ENCODE measurements at regions not wholly inside any gene's neighbourhood (a gene's known extent, or its start where the extent isn't known, plus 50 kb on each side); places are given as distances from the start of the nearest gene placed in this dataset.

GRCh38 chr7:114264023-114264422, 150.6 kb upstream of the FOXP2 start:
- intact Hi-C loops (cut with micrococcal nuclease; ENCODE audit: unreplicated experiment): no loop called here
- H3K27me3 Mint-ChIP-seq (ENCODE audit: insufficient read depth, unreplicated experiment): no peaks in the 10 kb centered on the region
- no peak overlapping the region for H3K27ac Mint-ChIP-seq (ENCODE audit: unreplicated experiment)
- no peaks in the 10 kb centered on the region for H3K36me3 Mint-ChIP-seq (ENCODE audit: insufficient read depth, unreplicated experiment)
- BruUV-seq (replicated peaks): no TSS peak
- CTCF ChIA-PET: no interaction called here
- no peaks in the 10 kb centered on the region for H3K9me3 ChIP-seq
- TF ChIP-seq CTCF (IDR thresholded peaks at IDR 0.05; ENCODE audit: insufficient read depth in 1 of 2, low read depth in 1 of 2, low read length in 1 of 2, severe bottlenecking in 1 of 2, unreplicated experiment in 1 of 2): no peak
- H3K27me3 ChIP-seq (replicated peaks; ENCODE audit: control insufficient read depth, insufficient read depth, low read length): no peaks in the 10 kb centered on the region
- POLR2A ChIA-PET: no interaction called here
- no peak overlapping the region for H3K4me3 Mint-ChIP-seq (ENCODE audit: unreplicated experiment)
- no peak for DNase-seq
- H3K4me3 ChIP-seq (ENCODE audit: low read depth, low read length): no peak overlapping the region
- H3K9me3 Mint-ChIP-seq (ENCODE audit: unreplicated experiment): no peaks in the 10 kb centered on the region
- no peaks in the 10 kb centered on the region for H3K4me1 Mint-ChIP-seq (ENCODE audit: low read depth, unreplicated experiment)
- H3K4me1 ChIP-seq: no peaks in the 10 kb centered on the region
- H3K36me3 ChIP-seq (ENCODE audit: control insufficient read depth, insufficient read depth, low read length): no peaks in the 10 kb centered on the region

GRCh38 chr7:114263219-114263618, 151.4 kb upstream of the FOXP2 start:
- BruUV-seq (replicated peaks): no TSS peak
- Mint-ChIP-seq H3K27ac (ENCODE audit: unreplicated experiment) (no peak overlapping the region), H3K36me3 (ENCODE audit: insufficient read depth, unreplicated experiment) (no peaks in the 10 kb centered on the region), H3K4me1 (ENCODE audit: low read depth, unreplicated experiment) (no peaks in the 10 kb centered on the region), H3K4me3 (ENCODE audit: unreplicated experiment) (no peak overlapping the region), H3K9me3 (ENCODE audit: unreplicated experiment) (no peaks in the 10 kb centered on the region), H3K27me3 (ENCODE audit: insufficient read depth, unreplicated experiment) (no peaks in the 10 kb centered on the region)
- H3K4me3 ChIP-seq (ENCODE audit: low read depth, low read length): no peak overlapping the region
- no peaks in the 10 kb centered on the region for H3K27me3 ChIP-seq (replicated peaks; ENCODE audit: control insufficient read depth, insufficient read depth, low read length)
- CTCF ChIA-PET: no interaction called here
- no peak for TF ChIP-seq CTCF (IDR thresholded peaks at IDR 0.05; ENCODE audit: insufficient read depth in 1 of 2, low read depth in 1 of 2, low read length in 1 of 2, severe bottlenecking in 1 of 2, unreplicated experiment in 1 of 2)
- no peaks in the 10 kb centered on the region for H3K9me3 ChIP-seq
- no peaks in the 10 kb centered on the region for H3K36me3 ChIP-seq (ENCODE audit: control insufficient read depth, insufficient read depth, low read length)
- POLR2A ChIA-PET: no interaction called here
- no peak for DNase-seq
- no peaks in the 10 kb centered on the region for H3K4me1 ChIP-seq
- intact Hi-C loops (cut with micrococcal nuclease; ENCODE audit: unreplicated experiment): no loop called here

GRCh38 chr7:114255404-114255841, 159.2 kb upstream of the FOXP2 start:
- BruUV-seq (replicated peaks): no TSS peak
- TF ChIP-seq CTCF (IDR thresholded peaks at IDR 0.05; ENCODE audit: insufficient read depth in 1 of 2, low read depth in 1 of 2, low read length in 1 of 2, severe bottlenecking in 1 of 2, unreplicated experiment in 1 of 2): no peak
- no peaks in the 10 kb centered on the region for H3K36me3 Mint-ChIP-seq (ENCODE audit: insufficient read depth, unreplicated experiment)
- peaks cover 14% of the 10 kb centered on the region for H3K9me3 Mint-ChIP-seq (ENCODE audit: unreplicated experiment)
- POLR2A ChIA-PET: no interaction called here
- H3K4me3 Mint-ChIP-seq (ENCODE audit: unreplicated experiment): no peak overlapping the region
- H3K36me3 ChIP-seq (ENCODE audit: control insufficient read depth, insufficient read depth, low read length): no peaks in the 10 kb centered on the region
- no peaks in the 10 kb centered on the region for H3K27me3 ChIP-seq (replicated peaks; ENCODE audit: control insufficient read depth, insufficient read depth, low read length)
- intact Hi-C loops (cut with micrococcal nuclease; ENCODE audit: unreplicated experiment): no loop called here
- no peak overlapping the region for H3K27ac Mint-ChIP-seq (ENCODE audit: unreplicated experiment)
- H3K27me3 Mint-ChIP-seq (ENCODE audit: insufficient read depth, unreplicated experiment): peaks cover 7% of the 10 kb centered on the region
- no peaks in the 10 kb centered on the region for H3K4me1 Mint-ChIP-seq (ENCODE audit: low read depth, unreplicated experiment)
- CTCF ChIA-PET: no interaction called here
- H3K4me1 ChIP-seq: no peaks in the 10 kb centered on the region
- DNase-seq: no peak
- no peaks in the 10 kb centered on the region for H3K9me3 ChIP-seq
- H3K4me3 ChIP-seq (ENCODE audit: low read depth, low read length): no peak overlapping the region

All from Caco-2 (cell line).